NT2/D1 (cell line): ENCODE measurements at regions not wholly inside any gene's neighbourhood (a gene's known extent, or its start where the extent isn't known, plus 50 kb on each side); places are given as distances from the start of the nearest gene placed in this dataset.

Experiments used
- DNase-seq: peaks from one replicate; pipeline ENCODE4 v3.0.0-alpha.2; 2011; ENCODE audit warnings: low read depth, low spot score
- H3K27me3 ChIP-seq: 2 replicates; pipeline ENCODE4 v1.6.0; 2011; ENCODE audit warnings: mild to moderate bottlenecking; ENCODE audit not compliant: insufficient read length, insufficient read depth
- H3K36me3 ChIP-seq: 2 replicates; pipeline ENCODE4 v1.6.1; 2011; ENCODE audit warnings: mild to moderate bottlenecking, low read length, mixed read lengths; ENCODE audit not compliant: insufficient read depth, insufficient read length
- H3K4me1 ChIP-seq: 2 replicates; pipeline ENCODE4 v1.5.1; 2011; ENCODE audit not compliant: insufficient read depth, insufficient read length
- H3K4me3 ChIP-seq: 2 replicates; pipeline ENCODE4 v1.5.1; 2011; ENCODE audit warnings: low read depth; ENCODE audit not compliant: insufficient read length
- H3K9ac ChIP-seq: 2 replicates; pipeline ENCODE4 v1.6.0; 2011; ENCODE audit warnings: low read depth; ENCODE audit not compliant: insufficient read length
- H3K9me3 ChIP-seq: 2 replicates; pipeline ENCODE4 v1.5.1; 2011; ENCODE audit warnings: mild to moderate bottlenecking, low read length; ENCODE audit not compliant: insufficient read depth
- SUZ12 ChIP-seq: IDR thresholded peaks from 2 replicates; pipeline ENCODE4 v1.6.1; 2011; ENCODE audit not compliant: insufficient read length, insufficient read depth; ENCODE audit errors: extremely low read depth
- YY1 ChIP-seq: IDR thresholded peaks from 2 replicates; pipeline ENCODE4 v1.6.1; 2011; ENCODE audit not compliant: insufficient read length, insufficient read depth
- ZNF274 ChIP-seq: IDR thresholded peaks from 2 replicates; pipeline ENCODE4 v1.6.1; 2011; ENCODE audit warnings: mild to moderate bottlenecking, low read depth, low read length

- no peak for DNase-seq
- no peaks in the 10 kb centered on the region for H3K9me3 ChIP-seq
- no peaks in the 10 kb centered on the region for H3K4me1 ChIP-seq
- H3K36me3 ChIP-seq = no peaks in the 10 kb centered on the region
- H3K27me3 ChIP-seq = no peaks in the 10 kb centered on the region
- TF ChIP-seq YY1 (no peak), SUZ12 (no peak), ZNF274 (no peak)
- H3K9ac ChIP-seq = no peak overlapping the region
- no peak overlapping the region for H3K4me3 ChIP-seq
These were observed 1121.4 kb downstream of the XPNPEP1 start for GRCh38 chr10:108801775-108802517.

DNA sequence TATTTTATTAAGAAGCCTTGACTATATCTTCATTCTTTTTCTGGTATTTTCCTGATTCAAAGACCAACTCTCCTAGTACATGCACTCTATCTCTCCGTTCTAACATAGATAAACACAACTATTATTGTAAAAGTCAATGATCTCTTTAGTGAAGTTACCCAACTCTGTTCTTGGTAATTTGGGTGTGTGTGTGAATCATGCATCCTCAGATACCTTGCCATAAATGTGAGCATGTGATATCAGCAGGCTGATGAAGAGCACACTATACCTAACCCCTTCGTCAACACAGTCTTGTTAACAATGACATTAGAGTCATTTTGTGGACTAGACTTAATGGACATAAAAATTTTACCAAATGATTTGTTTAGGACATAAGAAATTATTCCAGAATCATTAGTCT is 1122.1 kb downstream of the XPNPEP1 start:
- no peak for DNase-seq
- no peak overlapping the region for H3K9ac ChIP-seq
- H3K27me3 ChIP-seq = no peaks in the 10 kb centered on the region
- no peak overlapping the region for H3K4me3 ChIP-seq
- no peaks in the 10 kb centered on the region for H3K36me3 ChIP-seq
- H3K9me3 ChIP-seq = no peaks in the 10 kb centered on the region
- H3K4me1 ChIP-seq = no peaks in the 10 kb centered on the region
- no peak for TF ChIP-seq ZNF274

DNA sequence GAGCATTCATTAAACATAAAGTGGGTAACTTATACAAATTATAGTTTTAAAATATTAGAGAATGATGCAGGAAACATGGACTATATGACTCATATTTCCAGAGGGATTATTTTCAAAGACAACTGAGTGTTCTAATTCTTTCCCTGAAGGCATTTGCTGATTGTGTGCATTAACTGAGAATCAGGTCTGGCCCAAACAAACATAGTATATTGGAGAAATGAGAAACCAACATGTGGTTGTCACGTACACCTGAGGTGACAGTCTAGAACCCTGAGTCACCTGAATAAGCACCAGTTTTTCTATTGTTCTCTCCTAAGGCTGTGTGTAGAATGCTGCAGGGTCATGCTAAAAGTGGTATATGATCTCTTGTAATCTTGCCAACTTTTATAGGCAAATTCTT is 1125.7 kb downstream of the XPNPEP1 start:
- Histone ChIP-seq H3K4me1 (no peaks in the 10 kb centered on the region), H3K36me3 (no peaks in the 10 kb centered on the region), H3K27me3 (no peaks in the 10 kb centered on the region), H3K4me3 (no peak overlapping the region), H3K9me3 (no peaks in the 10 kb centered on the region), H3K9ac (no peak overlapping the region)
- DNase-seq = no peak
- no peak for TF ChIP-seq ZNF274
- no peak for TF ChIP-seq SUZ12
- TF ChIP-seq YY1 = no peak

GRCh38 chr10:108791794-108792474 is 1131.4 kb downstream of the XPNPEP1 start:
- H3K4me1 ChIP-seq = no peaks in the 10 kb centered on the region
- no peaks in the 10 kb centered on the region for H3K27me3 ChIP-seq
- no peak overlapping the region for H3K4me3 ChIP-seq
- H3K9ac ChIP-seq = no peak overlapping the region
- DNase-seq = no peak
- no peaks in the 10 kb centered on the region for H3K36me3 ChIP-seq
- H3K9me3 ChIP-seq = no peaks in the 10 kb centered on the region
- TF ChIP-seq SUZ12 (no peak), ZNF274 (no peak), YY1 (no peak)

GRCh38 chr10:108791030-108791429 is 1132.3 kb downstream of the XPNPEP1 start:
- no peak for DNase-seq
- Histone ChIP-seq H3K27me3 (no peaks in the 10 kb centered on the region), H3K4me1 (no peaks in the 10 kb centered on the region), H3K4me3 (no peak overlapping the region), H3K9ac (no peak overlapping the region), H3K36me3 (no peaks in the 10 kb centered on the region), H3K9me3 (no peaks in the 10 kb centered on the region)
- TF ChIP-seq SUZ12 = no peak
- TF ChIP-seq ZNF274 = no peak
- TF ChIP-seq YY1 = no peak

- Histone ChIP-seq H3K9ac (no peak overlapping the region), H3K27me3 (no peaks in the 10 kb centered on the region), H3K9me3 (no peaks in the 10 kb centered on the region), H3K4me3 (no peak overlapping the region), H3K36me3 (no peaks in the 10 kb centered on the region), H3K4me1 (no peaks in the 10 kb centered on the region)
- no peak for DNase-seq
- TF ChIP-seq YY1 = no peak
- TF ChIP-seq SUZ12 = no peak
- no peak for TF ChIP-seq ZNF274
These were observed 1133.4 kb downstream of the XPNPEP1 start for GRCh38 chr10:108789919-108790318.

GRCh38 chr10:108789336-108789735 is 1134.0 kb downstream of the XPNPEP1 start:
- H3K9me3 ChIP-seq = peaks cover 3% of the 10 kb centered on the region; the same call in 1 of the 2 replicates
- no peaks in the 10 kb centered on the region for H3K36me3 ChIP-seq
- no peaks in the 10 kb centered on the region for H3K4me1 ChIP-seq
- no peak overlapping the region for H3K9ac ChIP-seq
- TF ChIP-seq ZNF274 (no peak), YY1 (no peak), SUZ12 (no peak)
- no peak for DNase-seq
- no peaks in the 10 kb centered on the region for H3K27me3 ChIP-seq
- H3K4me3 ChIP-seq = no peak overlapping the region
